Mesothelial cell of epicardium (in vitro differentiated cells): ENCODE measurements at regions not wholly inside any gene's neighbourhood (a gene's known extent, or its start where the extent isn't known, plus 50 kb on each side); places are given as distances from the start of the nearest gene placed in this dataset.

ENCODE experiments used
- DNase-seq, 2 experiments: peaks; one replicate each; pipeline ENCODE4 v3.0.0; 2021; ENCODE audit warnings: low spot score in 2 of 2; ENCODE audit not compliant: unreplicated experiment in 2 of 2
- H3K27ac Mint-ChIP-seq: 2 replicates; pipeline ENCODE4 v1.8.0; 2021; ENCODE audit warnings: mixed read lengths
- H3K27me3 Mint-ChIP-seq: 2 replicates; pipeline ENCODE4 v1.8.0; 2021; ENCODE audit warnings: low read depth, mixed read lengths
- H3K36me3 Mint-ChIP-seq: 2 replicates; pipeline ENCODE4 v1.8.0; 2021; ENCODE audit warnings: mixed read lengths
- H3K4me1 Mint-ChIP-seq: 2 replicates; pipeline ENCODE4 v1.8.0; 2021; ENCODE audit warnings: mixed read lengths
- H3K4me3 Mint-ChIP-seq: 2 replicates; pipeline ENCODE4 v1.8.0; 2021; ENCODE audit warnings: mild to moderate bottlenecking, moderate library complexity, mixed read lengths
- H3K9me3 Mint-ChIP-seq: 2 replicates; pipeline ENCODE4 v1.8.0; 2021; ENCODE audit warnings: mixed read lengths
- CTCF ChIP-seq: fragments of 200-600 bp; sonication (generic); IDR thresholded peaks from one replicate; pipeline ENCODE4 v1.5.0; 2021; ENCODE audit warnings: antibody characterized with exemption; ENCODE audit not compliant: unreplicated experiment

- H3K27ac Mint-ChIP-seq: peak overlapping the region; percentile 91
- H3K4me3 Mint-ChIP-seq: no peak overlapping the region
- no peak for DNase-seq
- peaks cover 14% of the 10 kb centered on the region for H3K9me3 Mint-ChIP-seq
- peaks cover 16% of the 10 kb centered on the region for H3K36me3 Mint-ChIP-seq
- TF ChIP-seq CTCF: no peak
- H3K4me1 Mint-ChIP-seq: peaks cover 61% of the 10 kb centered on the region
- no peaks in the 10 kb centered on the region for H3K27me3 Mint-ChIP-seq
Observed at GRCh38 chr5:68449380-68449779, 233.8 kb downstream of the PIK3R1 start.

GRCh38 chr5:68450245-68450852, 234.8 kb downstream of the PIK3R1 start:
- TF ChIP-seq CTCF: no peak
- peaks cover 14% of the 10 kb centered on the region for H3K9me3 Mint-ChIP-seq
- no peak overlapping the region for H3K4me3 Mint-ChIP-seq
- DNase-seq: no peak
- H3K27ac Mint-ChIP-seq: peak overlapping the region; percentile 91
- H3K27me3 Mint-ChIP-seq: no peaks in the 10 kb centered on the region
- H3K36me3 Mint-ChIP-seq: peaks cover 16% of the 10 kb centered on the region
- H3K4me1 Mint-ChIP-seq: peaks cover 55% of the 10 kb centered on the region

- Mint-ChIP-seq H3K4me1 (peaks cover 58% of the 10 kb centered on the region), H3K27ac (peak overlapping the region; percentile 58), H3K27me3 (no peaks in the 10 kb centered on the region), H3K9me3 (peaks cover 14% of the 10 kb centered on the region), H3K36me3 (peaks cover 16% of the 10 kb centered on the region), H3K4me3 (no peak overlapping the region)
- no peak for TF ChIP-seq CTCF
- DNase-seq: no peak
Observed at GRCh38 chr5:68452286-68452685, 236.7 kb downstream of the PIK3R1 start.

- no peak for TF ChIP-seq CTCF
- Mint-ChIP-seq H3K36me3 (peaks cover 16% of the 10 kb centered on the region), H3K27ac (no peak overlapping the region), H3K27me3 (no peaks in the 10 kb centered on the region), H3K4me1 (peaks cover 62% of the 10 kb centered on the region), H3K9me3 (peaks cover 14% of the 10 kb centered on the region), H3K4me3 (no peak overlapping the region)
- no peak for DNase-seq
Observed at GRCh38 chr5:68454172-68454571, 238.6 kb downstream of the PIK3R1 start.

- Mint-ChIP-seq H3K4me3 (no peak overlapping the region), H3K9me3 (peaks cover 14% of the 10 kb centered on the region), H3K36me3 (peaks cover 16% of the 10 kb centered on the region), H3K27me3 (no peaks in the 10 kb centered on the region), H3K27ac (no peak overlapping the region), H3K4me1 (peaks cover 64% of the 10 kb centered on the region)
- DNase-seq: no peak
- no peak for TF ChIP-seq CTCF
Observed at GRCh38 chr5:68454766-68455165, 239.2 kb downstream of the PIK3R1 start.

GRCh38 chr5:68455216-68455615, 239.7 kb downstream of the PIK3R1 start:
- Mint-ChIP-seq H3K36me3 (peaks cover 16% of the 10 kb centered on the region), H3K4me3 (no peak overlapping the region), H3K4me1 (peaks cover 64% of the 10 kb centered on the region), H3K9me3 (peaks cover 14% of the 10 kb centered on the region), H3K27me3 (no peaks in the 10 kb centered on the region), H3K27ac (peak overlapping the region; percentile 92)
- no peak for TF ChIP-seq CTCF
- no peak for DNase-seq
